Type B pancreatic cell (in vitro differentiated cells): ENCODE measurements at regions not wholly inside any gene's neighbourhood (a gene's known extent, or its start where the extent isn't known, plus 50 kb on each side); places are given as distances from the start of the nearest gene placed in this dataset.

Experiments
- DNase-seq: peaks from one replicate; pipeline ENCODE4 v3.0.0; 2021; ENCODE audit warnings: mixed read lengths; ENCODE audit not compliant: unreplicated experiment; ENCODE audit errors: extremely low spot score
- H3K27ac Mint-ChIP-seq: 2 replicates; pipeline ENCODE4 v1.8.0; 2021; ENCODE audit warnings: mild to moderate bottlenecking, mixed read lengths
- H3K27me3 Mint-ChIP-seq: 2 replicates; pipeline ENCODE4 v1.8.0; 2021; ENCODE audit warnings: mixed read lengths
- H3K36me3 Mint-ChIP-seq: 2 replicates; pipeline ENCODE4 v1.8.0; 2021; ENCODE audit warnings: mixed read lengths
- H3K4me1 Mint-ChIP-seq: one replicate; pipeline ENCODE4 v1.8.0; 2021; ENCODE audit warnings: mixed read lengths; ENCODE audit not compliant: unreplicated experiment
- H3K4me3 Mint-ChIP-seq: 2 replicates; pipeline ENCODE4 v1.8.0; 2021; ENCODE audit warnings: mild to moderate bottlenecking, mixed read lengths
- H3K9me3 Mint-ChIP-seq: 2 replicates; pipeline ENCODE4 v1.8.0; 2021; ENCODE audit warnings: mixed read lengths
- CTCF ChIP-seq: fragments of 200-600 bp; sonication (generic); conservative IDR thresholded peaks from 2 replicates; pipeline ENCODE4 v1.5.0; 2021; ENCODE audit warnings: antibody characterized with exemption, mild to moderate bottlenecking

- no peak for DNase-seq
- no peaks in the 10 kb centered on the region for H3K27me3 Mint-ChIP-seq
- no peaks in the 10 kb centered on the region for H3K9me3 Mint-ChIP-seq
- no peaks in the 10 kb centered on the region for H3K4me1 Mint-ChIP-seq
- no peak for TF ChIP-seq CTCF
- no peak overlapping the region for H3K4me3 Mint-ChIP-seq
- H3K27ac Mint-ChIP-seq = no peak overlapping the region
- no peaks in the 10 kb centered on the region for H3K36me3 Mint-ChIP-seq
Measured at GRCh38 chr11:101296896-101297295, 167.3 kb upstream of the PGR start.

GRCh38 chr11:101292661-101293240 is 163.1 kb upstream of the PGR start:
- Mint-ChIP-seq H3K36me3 (no peaks in the 10 kb centered on the region), H3K9me3 (no peaks in the 10 kb centered on the region), H3K27me3 (no peaks in the 10 kb centered on the region), H3K27ac (no peak overlapping the region), H3K4me1 (no peaks in the 10 kb centered on the region), H3K4me3 (no peak overlapping the region)
- DNase-seq = no peak
- no peak for TF ChIP-seq CTCF

DNA sequence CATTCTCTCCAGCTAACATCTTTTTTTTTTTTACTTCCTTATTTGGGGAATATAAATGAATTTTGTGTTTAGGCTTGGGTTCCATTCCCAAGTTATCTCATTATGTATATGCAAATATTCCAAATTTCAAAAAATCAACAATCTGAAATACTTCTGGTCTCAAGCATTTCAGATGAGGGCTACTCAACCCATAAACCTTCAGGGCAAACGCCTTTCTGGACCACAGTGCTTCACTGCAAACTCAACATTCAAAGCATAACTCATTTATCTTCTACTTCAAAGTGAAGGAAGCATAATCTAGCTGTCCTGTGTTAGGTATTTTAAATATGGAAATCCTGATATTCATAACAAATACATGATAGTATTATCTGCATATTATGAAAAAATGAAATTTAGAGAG is 161.7 kb upstream of the PGR start:
- H3K4me3 Mint-ChIP-seq = no peak overlapping the region
- TF ChIP-seq CTCF = no peak
- H3K4me1 Mint-ChIP-seq = no peaks in the 10 kb centered on the region
- H3K9me3 Mint-ChIP-seq = no peaks in the 10 kb centered on the region
- H3K27ac Mint-ChIP-seq = no peak overlapping the region
- no peaks in the 10 kb centered on the region for H3K36me3 Mint-ChIP-seq
- no peak for DNase-seq
- H3K27me3 Mint-ChIP-seq = no peaks in the 10 kb centered on the region

DNA sequence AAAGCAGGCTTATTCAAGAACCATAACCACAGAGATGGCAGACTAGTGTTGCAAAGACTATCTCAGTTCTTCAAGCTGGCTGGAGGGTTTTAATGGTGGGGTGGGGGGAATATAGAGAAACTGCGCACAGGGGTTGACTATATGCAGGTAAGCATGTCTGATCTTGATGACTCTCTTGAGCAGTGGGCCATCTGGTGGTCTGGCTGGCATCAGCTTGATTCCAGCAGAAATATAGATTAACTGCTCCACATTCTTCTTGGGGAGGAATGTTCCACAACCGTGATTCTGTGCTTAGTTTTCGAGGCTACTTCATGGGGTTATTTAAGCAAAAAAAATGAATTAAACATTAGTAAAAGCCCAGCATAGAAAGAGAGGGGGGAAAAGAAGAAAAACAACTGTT is 158.8 kb upstream of the PGR start:
- H3K9me3 Mint-ChIP-seq = no peaks in the 10 kb centered on the region
- H3K4me1 Mint-ChIP-seq = no peaks in the 10 kb centered on the region
- DNase-seq = no peak
- H3K27ac Mint-ChIP-seq = no peak overlapping the region
- H3K36me3 Mint-ChIP-seq = no peaks in the 10 kb centered on the region
- TF ChIP-seq CTCF = no peak
- H3K27me3 Mint-ChIP-seq = no peaks in the 10 kb centered on the region
- no peak overlapping the region for H3K4me3 Mint-ChIP-seq

GRCh38 chr11:101279728-101280127 is 150.1 kb upstream of the PGR start:
- Mint-ChIP-seq H3K36me3 (no peaks in the 10 kb centered on the region), H3K27me3 (no peaks in the 10 kb centered on the region), H3K9me3 (peaks cover 5% of the 10 kb centered on the region), H3K4me3 (no peak overlapping the region), H3K27ac (no peak overlapping the region), H3K4me1 (no peaks in the 10 kb centered on the region)
- TF ChIP-seq CTCF = no peak
- no peak for DNase-seq

GRCh38 chr11:101278286-101278685 is 148.7 kb upstream of the PGR start:
- Mint-ChIP-seq H3K4me1 (no peaks in the 10 kb centered on the region), H3K4me3 (no peak overlapping the region), H3K36me3 (no peaks in the 10 kb centered on the region), H3K9me3 (peaks cover 5% of the 10 kb centered on the region), H3K27ac (no peak overlapping the region), H3K27me3 (peaks cover 3% of the 10 kb centered on the region)
- no peak for TF ChIP-seq CTCF
- no peak for DNase-seq
